H1 (cell line): ENCODE measurements at regions not wholly inside any gene's neighbourhood (a gene's known extent, or its start where the extent isn't known, plus 50 kb on each side); places are given as distances from the start of the nearest gene placed in this dataset.

Experiments
- CTCF ChIA-PET: fragments of 300-600 bp; sonication (Branson Sonifier 250); formaldehyde crosslinking; loops from one replicate; lab custom pipeline; 2021; ENCODE audit not compliant: partially characterized antibody; lab: Charles Lee
- POLR2A ChIA-PET: fragments of 300-600 bp; sonication (Branson Sonifier 250); formaldehyde crosslinking; loops from one replicate; lab custom pipeline; 2021; ENCODE audit warnings: inconsistent platforms; ENCODE audit not compliant: partially characterized antibody; lab: Charles Lee
- DNase-seq, 2 experiments: peaks; one replicate each; pipeline versions ENCODE4 v3.0.0 to v3.0.0-alpha.2; 2010 to 2022; ENCODE audit warnings: low spot score in 2 of 2, low read depth in 1 of 2, mixed read lengths in 1 of 2
- FAIRE-seq: peaks from 2 replicates; lab custom pipeline; 2011; peaks lifted over from hg19 to GRCh38; lab: Jason Lieb, UNC
- H2AFZ ChIP-seq: 2 replicates; pipeline ENCODE4 v1.8.1; 2012; ENCODE audit warnings: low read length, inconsistent platforms
- H2AK5ac ChIP-seq: 2 replicates; pipeline ENCODE4 v1.6.1; 2013; ENCODE audit warnings: low read depth, low read length
- H2BK120ac ChIP-seq: replicated peaks from 2 replicates; pipeline ENCODE3; 2013; ENCODE audit warnings: low read depth, low read length, inconsistent platforms
- H2BK12ac ChIP-seq: 2 replicates; pipeline ENCODE4 v1.6.1; 2013; ENCODE audit warnings: low read depth, low read length
- H2BK15ac ChIP-seq: 2 replicates; pipeline ENCODE4 v1.6.1; 2013; ENCODE audit warnings: low read length
- H2BK20ac ChIP-seq: 2 replicates; pipeline ENCODE4 v1.6.1; 2013; ENCODE audit warnings: low read length
- H2BK5ac ChIP-seq: 2 replicates; pipeline ENCODE4 v1.6.1; 2013; ENCODE audit warnings: low read depth, low read length
- H3K14ac ChIP-seq: 2 replicates; pipeline ENCODE4 v1.6.1; 2013; ENCODE audit warnings: inconsistent platforms; ENCODE audit not compliant: insufficient read length
- H3K18ac ChIP-seq: 2 replicates; pipeline ENCODE4 v1.6.1; 2013; ENCODE audit warnings: low read length; ENCODE audit errors: extremely low read depth
- H3K23ac ChIP-seq: 2 replicates; pipeline ENCODE4 v1.6.1; 2013; ENCODE audit warnings: inconsistent platforms; ENCODE audit not compliant: insufficient read length
- H3K23me2 ChIP-seq: 2 replicates; pipeline ENCODE4 v1.6.1; 2013; ENCODE audit warnings: low read depth, low read length
- H3K27ac ChIP-seq: 2 replicates; pipeline ENCODE4 v1.6.1; 2011; ENCODE audit warnings: low read depth, low read length, inconsistent platforms
- H3K27me3 ChIP-seq, 4 experiments: replicated peaks in 1 of 4; 1 replicate in 1 of 4; 2 replicates in 3 of 4; pipeline versions ENCODE4 v1.6.1 to v1.8.1; 2011 to 2013; ENCODE audit warnings: low read length in 3 of 4, mild to moderate bottlenecking in 3 of 4, inconsistent platforms in 2 of 4, mixed read lengths in 2 of 4, moderate library complexity in 1 of 4; ENCODE audit not compliant: control insufficient read depth in 3 of 4, insufficient read depth in 3 of 4; ENCODE audit errors: extremely low read depth in 1 of 4
- H3K36me3 ChIP-seq, 4 experiments: 2 replicates each; pipeline versions ENCODE4 v1.6.1 to v1.8.1; 2011 to 2013; ENCODE audit warnings: mild to moderate bottlenecking in 4 of 4, low read length in 3 of 4, moderate library complexity in 2 of 4, control low read depth in 1 of 4, inconsistent platforms in 1 of 4; ENCODE audit not compliant: insufficient read depth in 4 of 4, control insufficient read depth in 2 of 4
- H3K4ac ChIP-seq: replicated peaks from 2 replicates; pipeline ENCODE3; 2013; ENCODE audit warnings: low read length, low read depth, mixed read lengths, inconsistent platforms; ENCODE audit not compliant: insufficient read length
- H3K4me1 ChIP-seq, 4 experiments: replicated peaks in 1 of 4; 1 replicate in 1 of 4; 2 replicates in 3 of 4; pipeline versions ENCODE4 v1.6.1 to v1.8.1; 2011 to 2013; ENCODE audit warnings: low read length in 3 of 4, inconsistent platforms in 2 of 4, mixed read lengths in 1 of 4; ENCODE audit not compliant: insufficient read depth in 4 of 4, control insufficient read depth in 3 of 4
- H3K4me2 ChIP-seq, 2 experiments: 2 replicates each; pipeline versions ENCODE4 v1.6.1 to v1.8.1; 2011 to 2013; ENCODE audit warnings: low read depth in 2 of 2, low read length in 2 of 2, control low read depth in 1 of 2, inconsistent platforms in 1 of 2, mild to moderate bottlenecking in 1 of 2; ENCODE audit not compliant: insufficient read depth in 1 of 2
- H3K4me3 ChIP-seq, 4 experiments: fragments of 200-600, 300-600 bp in 1 of 4; sonication (generic), shearing (Covaris generic), sonication (Bioruptor Twin) in 1 of 4; 2 replicates each; pipeline versions ENCODE4 v1.5.1 to v1.8.1; 2011 to 2016; ENCODE audit warnings: low read length in 4 of 4, low read depth in 3 of 4, control low read depth in 2 of 4, inconsistent platforms in 2 of 4, mild to moderate bottlenecking in 2 of 4, mixed read lengths in 1 of 4, moderate library complexity in 1 of 4; ENCODE audit not compliant: insufficient read depth in 2 of 4; ENCODE audit errors: extremely low read depth in 1 of 4
- H3K56ac ChIP-seq: replicated peaks from 2 replicates; pipeline ENCODE3; 2013; ENCODE audit warnings: low read depth, mild to moderate bottlenecking, mixed read lengths, low read length, inconsistent platforms; ENCODE audit not compliant: insufficient read length
- H3K79me1 ChIP-seq: 2 replicates; pipeline ENCODE4 v1.6.1; 2013; ENCODE audit warnings: low read depth, low read length, control low read depth
- H3K79me2 ChIP-seq, 2 experiments: 2 replicates each; pipeline versions ENCODE4 v1.6.1 to v1.8.1; 2012 to 2013; ENCODE audit warnings: low read length in 2 of 2, mild to moderate bottlenecking in 2 of 2, inconsistent platforms in 1 of 2; ENCODE audit not compliant: insufficient read depth in 2 of 2, control insufficient read depth in 1 of 2
- H3K9ac ChIP-seq, 4 experiments: replicated peaks in 1 of 4; 1 replicate in 1 of 4; 2 replicates in 3 of 4; pipeline versions ENCODE4 v1.6.1 to v1.8.1; 2011 to 2013; ENCODE audit warnings: low read depth in 3 of 4, low read length in 3 of 4, control low read depth in 2 of 4, mild to moderate bottlenecking in 2 of 4, moderate library complexity in 2 of 4, inconsistent platforms in 1 of 4; ENCODE audit errors: extremely low read depth in 1 of 4
- H3K9me3 ChIP-seq, 2 experiments: 2 replicates each; pipeline versions ENCODE4 v1.6.1 to v1.8.1; 2012 to 2013; ENCODE audit warnings: mild to moderate bottlenecking in 2 of 2, moderate library complexity in 2 of 2, control low read depth in 1 of 2, inconsistent platforms in 1 of 2, low read depth in 1 of 2, low read length in 1 of 2, mixed read lengths in 1 of 2; ENCODE audit not compliant: insufficient read depth in 2 of 2
- H4K20me1 ChIP-seq, 2 experiments: replicated peaks in 1 of 2; 2 replicates each; pipeline versions ENCODE3 to v1.8.1; 2011 to 2013; ENCODE audit warnings: inconsistent platforms in 2 of 2, low read length in 2 of 2, mild to moderate bottlenecking in 1 of 2; ENCODE audit not compliant: insufficient read depth in 2 of 2, control insufficient read depth in 1 of 2
- H4K5ac ChIP-seq: 2 replicates; pipeline ENCODE4 v1.6.1; 2013; ENCODE audit warnings: low read length, low read depth, mixed read lengths, inconsistent platforms; ENCODE audit not compliant: insufficient read length
- H4K8ac ChIP-seq: 2 replicates; pipeline ENCODE4 v1.8.0; 2013; ENCODE audit warnings: mild to moderate bottlenecking, moderate library complexity, low read length, inconsistent platforms; ENCODE audit not compliant: insufficient read depth; ENCODE audit errors: extremely low read depth
- H4K91ac ChIP-seq: replicated peaks from 2 replicates; pipeline ENCODE3; 2013; ENCODE audit warnings: low read length, mixed read lengths, inconsistent platforms; ENCODE audit not compliant: insufficient read length
- BRCA1 ChIP-seq: IDR thresholded peaks from 2 replicates; pipeline ENCODE4 v1.6.1; 2012; ENCODE audit warnings: low read depth, low read length, improper control_type of control experiment
- CBX5 ChIP-seq: fragments of 300-800, 300-1000 bp; sonication (generic); IDR thresholded peaks from 2 replicates; pipeline ENCODE4 v1.7.1; 2016; ENCODE audit warnings: antibody characterized with exemption, low read length, low read depth
- CHD1 ChIP-seq: IDR thresholded peaks from 2 replicates; pipeline ENCODE4 v1.6.1; 2012; ENCODE audit warnings: low read depth, low read length, improper control_type of control experiment
- CHD2 ChIP-seq: IDR thresholded peaks from 2 replicates; pipeline ENCODE4 v1.6.1; 2012; ENCODE audit warnings: low read length, improper control_type of control experiment
- HDAC2 ChIP-seq, 2 experiments: fragments of 300-600 bp in 1 of 2; sonication (generic) in 1 of 2; IDR thresholded peaks; 2 replicates each; pipeline ENCODE4 v1.6.1; 2011 to 2012; ENCODE audit warnings: low read depth in 2 of 2, low read length in 2 of 2, mild to moderate bottlenecking in 2 of 2, moderate library complexity in 2 of 2, borderline replicate concordance in 1 of 2, inconsistent platforms in 1 of 2
- KDM4A ChIP-seq: IDR thresholded peaks from one replicate; pipeline ENCODE4 v1.7.1; 2012; ENCODE audit warnings: low read depth, mild to moderate bottlenecking, moderate library complexity, low read length, inconsistent platforms; ENCODE audit not compliant: severe bottlenecking
- RNF2 ChIP-seq: fragments of 200-900, 300-1000 bp; sonication (generic); IDR thresholded peaks from 2 replicates; pipeline ENCODE4 v1.7.1; 2016; ENCODE audit warnings: borderline replicate concordance, low read depth, mild to moderate bottlenecking, antibody characterized with exemption, low read length; ENCODE audit not compliant: poor library complexity, severe bottlenecking; ENCODE audit errors: missing control alignments
- RXRA ChIP-seq: IDR thresholded peaks from 2 replicates; pipeline ENCODE4 v1.6.1; 2011; ENCODE audit warnings: low read depth, mild to moderate bottlenecking, low read length, moderate library complexity; ENCODE audit not compliant: insufficient read depth
- SAP30 ChIP-seq: fragments of 300-600 bp; sonication (generic); IDR thresholded peaks from 2 replicates; pipeline ENCODE4 v1.7.1; 2012; ENCODE audit warnings: low read length, moderate library complexity, mild to moderate bottlenecking, inconsistent platforms; ENCODE audit not compliant: insufficient read depth, insufficient replicate concordance
- SP2 ChIP-seq: IDR thresholded peaks from 2 replicates; pipeline ENCODE4 v1.6.1; 2012; ENCODE audit warnings: mild to moderate bottlenecking, low read length, inconsistent platforms
- SP4 ChIP-seq: IDR thresholded peaks from 2 replicates; pipeline ENCODE4 v1.6.1; 2012; ENCODE audit warnings: low read length, inconsistent platforms
- TCF12 ChIP-seq: IDR thresholded peaks from 2 replicates; pipeline ENCODE4 v1.6.1; 2011; ENCODE audit warnings: low read depth, mild to moderate bottlenecking, low read length
- USF2 ChIP-seq: IDR thresholded peaks from 2 replicates; pipeline ENCODE4 v1.6.1; 2011; ENCODE audit warnings: low read length, improper control_type of control experiment
- WGBS, 2 experiments: shearing (Covaris generic) in 1 of 2; methylation state at CpG; one replicate each; pipeline versions ENCODE4 v1.1.6 to v1.1.7; 2013 to 2015; ENCODE audit warnings: low lambda C conversion rate in 2 of 2, mixed read lengths in 2 of 2, inconsistent platforms in 1 of 2, low coverage in 1 of 2, missing lambda C conversion rate in 1 of 2; ENCODE audit not compliant: insufficient replicate concordance in 2 of 2, insufficient coverage in 1 of 2, insufficient read length in 1 of 2; ENCODE audit errors: extremely low coverage in 1 of 2, missing lambda C conversion rate in 1 of 2; 5-methylcytosine and 5-hydroxymethylcytosine counted together

- FAIRE-seq, result no peak
- no peak for TF ChIP-seq TCF12
- TF ChIP-seq SP4, result no peak
- TF ChIP-seq HDAC2 (IDR thresholded peaks at IDR 0.05; ENCODE audit: borderline replicate concordance in 1 of 2, low read depth in 2 of 2, low read length in 2 of 2), result no peak
- TF ChIP-seq SAP30, result no peak
- TF ChIP-seq RNF2, result no peak
- no peak for TF ChIP-seq CHD2
- TF ChIP-seq RXRA, result no peak
- no peak for TF ChIP-seq KDM4A
- TF ChIP-seq BRCA1, result no peak
- TF ChIP-seq SP2, result no peak
- no peak for TF ChIP-seq CBX5
- TF ChIP-seq USF2, result no peak
- no peak for TF ChIP-seq CHD1
Observed at GRCh38 chr9:118295413-118295812, 591.2 kb downstream of the TLR4 start.

More at GRCh38 chr9:118295413-118295812, 591.2 kb downstream of the TLR4 start:
- Histone ChIP-seq H2BK12ac (no peak overlapping the region), H3K9me3 (no peaks in the 10 kb centered on the region), H2BK20ac (no peak overlapping the region), H2BK120ac (no peak overlapping the region), H3K4me2 (no peak overlapping the region), H3K18ac (no peak overlapping the region), H2BK5ac (no peak overlapping the region), H3K23ac (no peak overlapping the region), H3K4me3 (no peak overlapping the region), H4K8ac (no peak overlapping the region), H3K36me3 (no peaks in the 10 kb centered on the region), H3K9ac (no peak overlapping the region), H4K20me1 (no peaks in the 10 kb centered on the region), H4K91ac (no peak overlapping the region), H3K27ac (no peak overlapping the region), H3K4ac (no peak overlapping the region), H3K23me2 (no peaks in the 10 kb centered on the region), H3K56ac (no peak overlapping the region), H3K79me1 (no peaks in the 10 kb centered on the region), H3K79me2 (no peaks in the 10 kb centered on the region), H4K5ac (no peak overlapping the region), H2BK15ac (no peak overlapping the region), H3K27me3 (no peaks in the 10 kb centered on the region), H2AK5ac (no peak overlapping the region), H3K14ac (no peak overlapping the region), H3K4me1 (peaks cover 0 to 3% (median 0%) of the 10 kb centered on the region in 4 experiments; a peak in 1 of 7 replicates), H2AFZ (no peak overlapping the region)
- ChIA-PET POLR2A (no interaction called here), CTCF (interaction anchor here (1.1 kb wide), 1 partner anchor 74 kb away, joined by 3 read pairs; no protein-coding TSS in a partner anchor)
- no peak for DNase-seq
- 85% methylated on average over 4 of the region's 4 CpGs; no CpG with 5 or more reads in 1 of the 2 experiments for WGBS, 2 experiments
